ELR (cell line): ENCODE measurements at regions not wholly inside any gene's neighbourhood (a gene's known extent, or its start where the extent isn't known, plus 50 kb on each side); places are given as distances from the start of the nearest gene placed in this dataset.
"Not testable (repeated sequence)": the region's sequence is repeated elsewhere in the genome, so short reads cannot be mapped to it uniquely, and the experiment has no call there.

Experiments used
- DNase-seq: peaks from one replicate; pipeline ENCODE4 v3.0.0-alpha.2; 2015; ENCODE audit warnings: low read depth

DNA sequence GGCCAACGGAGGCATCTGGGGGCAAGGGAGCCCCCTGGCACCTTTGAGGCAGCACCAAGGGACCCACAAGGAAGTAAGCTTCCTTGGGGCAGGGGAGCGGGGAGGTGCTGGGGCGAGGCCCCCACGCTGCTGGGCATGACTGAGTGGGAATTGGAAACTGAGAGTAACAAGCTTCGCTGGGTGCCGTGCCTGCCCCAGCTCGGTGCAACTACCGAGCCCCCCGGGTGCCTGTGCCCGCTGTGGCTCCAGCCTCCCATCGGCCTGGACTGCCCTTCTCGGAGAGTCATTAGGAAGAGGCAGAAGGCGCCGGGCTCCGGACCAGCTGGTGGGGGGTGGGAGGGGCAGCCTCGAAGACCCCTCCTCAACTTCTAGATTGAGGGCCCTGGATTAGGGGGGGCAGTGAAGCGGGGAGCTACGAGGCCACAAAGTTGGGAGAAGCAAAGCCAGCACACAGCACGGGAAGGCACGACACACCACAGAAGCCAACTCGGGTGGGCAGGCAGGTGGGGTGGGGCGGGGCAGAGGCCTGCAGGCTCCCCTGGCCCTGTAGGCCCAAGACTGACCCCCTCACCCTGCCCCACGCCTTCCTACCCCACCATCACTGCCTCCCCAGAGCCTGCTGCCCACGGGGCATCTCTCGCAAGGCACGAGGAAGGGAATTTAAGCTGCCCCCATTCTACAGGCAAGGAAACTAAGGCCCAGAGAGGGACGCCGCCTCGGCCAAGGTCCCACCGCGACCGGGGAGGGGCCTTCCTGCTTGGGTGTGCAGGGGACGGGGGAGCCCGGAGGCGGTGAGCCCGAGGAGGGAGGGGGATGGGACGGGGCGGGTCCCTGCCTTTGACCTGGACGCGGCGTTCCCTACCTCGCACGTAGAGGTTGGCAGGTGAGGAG lies 83.2 kb downstream of the PTPRS start:
- no peak for DNase-seq

DNA sequence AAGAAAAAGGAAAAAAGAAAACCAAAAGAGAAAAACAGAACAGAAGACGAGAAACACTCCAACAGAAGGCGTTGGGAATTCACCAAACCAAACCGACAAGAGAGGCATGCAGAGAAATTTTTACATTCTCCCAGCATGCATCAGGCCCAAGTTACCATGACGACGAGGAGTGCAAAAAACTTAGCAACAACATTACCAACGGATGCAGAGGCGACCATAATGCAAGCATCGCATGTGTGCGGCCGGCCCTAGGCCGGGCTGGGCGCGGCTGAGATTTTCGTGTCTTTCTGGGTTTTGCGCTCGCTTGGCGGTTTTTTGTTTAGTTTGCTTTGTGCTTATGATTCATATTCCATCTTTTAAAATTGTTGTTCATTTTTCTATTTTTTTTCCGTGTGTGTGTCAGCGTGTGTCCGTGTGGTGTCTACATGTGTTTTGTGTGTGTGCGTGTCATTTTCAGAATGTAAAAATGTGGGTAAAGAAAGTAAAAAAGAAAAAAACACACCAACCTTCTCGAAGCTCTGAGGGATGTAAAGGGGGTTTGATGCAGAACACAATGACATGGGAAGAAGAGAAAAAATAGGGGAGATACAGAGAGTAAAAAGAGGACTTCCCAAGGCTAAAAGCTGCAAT lies 84.9 kb downstream of the PTPRS start:
- no peak for DNase-seq

DNA sequence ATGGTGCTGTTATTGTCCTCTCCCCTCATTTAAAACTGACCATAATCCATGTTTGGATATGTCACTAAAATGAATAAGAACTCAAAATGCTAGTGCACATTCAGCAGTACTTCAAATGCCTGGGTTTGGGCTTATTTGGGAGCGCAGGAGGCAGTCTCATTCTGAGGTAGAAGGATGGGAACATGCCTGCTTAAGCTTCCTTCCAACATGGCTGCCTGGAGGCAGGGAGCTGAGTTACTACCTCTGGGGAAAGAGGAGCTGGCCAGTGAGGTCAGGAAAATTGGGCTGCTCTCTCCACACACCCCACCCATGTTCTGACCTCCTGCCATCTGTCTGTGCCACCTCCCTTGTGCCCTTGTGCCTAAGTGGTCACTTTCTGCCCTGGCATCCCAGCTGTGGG lies 85.7 kb downstream of the PTPRS start:
- no peak for DNase-seq

DNA sequence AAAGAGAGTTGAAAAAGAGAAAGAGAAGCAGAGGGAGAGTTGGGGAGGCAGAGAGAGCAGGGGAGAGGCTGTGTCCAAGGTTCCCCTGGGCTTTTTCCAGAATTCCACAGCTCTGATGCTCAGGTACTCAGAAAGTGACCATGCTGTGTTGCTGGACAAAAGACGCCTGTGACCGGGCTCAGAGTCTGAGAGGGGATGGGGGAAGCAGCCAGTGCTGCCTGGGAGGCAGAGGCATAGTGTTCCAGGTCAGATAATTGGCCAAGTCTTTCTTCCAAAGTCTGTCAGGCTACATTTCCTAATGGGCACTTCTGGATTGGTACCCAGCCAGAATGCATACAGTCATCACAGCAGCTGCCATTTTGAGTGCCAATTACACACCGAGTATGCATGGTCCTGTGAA lies 86.1 kb downstream of the PTPRS start:
- no peak for DNase-seq

DNA sequence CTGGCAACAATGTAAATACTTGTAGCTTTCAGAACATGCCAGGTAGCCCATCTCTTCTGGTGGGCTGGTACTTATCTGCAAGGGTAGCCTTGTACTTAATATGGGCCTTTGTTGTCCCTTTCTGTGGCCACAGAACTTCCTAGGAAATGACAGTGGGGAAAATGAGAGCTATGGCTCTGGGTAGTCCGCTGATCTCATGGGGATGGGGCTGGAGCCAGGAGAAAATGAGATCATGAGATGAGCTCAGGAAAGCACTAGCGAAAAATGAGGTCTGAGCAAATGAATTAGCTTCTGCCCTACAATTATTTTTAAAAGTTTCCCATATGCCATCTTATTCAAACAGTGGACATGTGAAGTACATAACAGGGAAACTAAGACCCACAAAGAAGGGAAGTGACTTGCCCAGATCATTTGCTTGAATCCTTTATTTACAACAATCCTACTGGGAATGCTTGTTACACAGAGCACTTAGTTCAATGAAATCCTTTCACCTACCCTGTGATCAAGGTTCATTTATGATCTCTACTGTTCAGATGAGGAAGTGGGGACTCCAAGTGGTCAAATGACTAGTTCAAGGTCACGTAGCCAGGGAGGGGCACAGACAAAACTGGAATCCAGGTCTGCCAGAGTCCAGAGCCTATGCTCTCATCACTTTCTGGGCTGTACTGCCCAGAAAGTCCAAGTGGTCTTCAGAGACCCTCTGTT lies 87.1 kb downstream of the PTPRS start:
- DNase-seq = no peak

DNA sequence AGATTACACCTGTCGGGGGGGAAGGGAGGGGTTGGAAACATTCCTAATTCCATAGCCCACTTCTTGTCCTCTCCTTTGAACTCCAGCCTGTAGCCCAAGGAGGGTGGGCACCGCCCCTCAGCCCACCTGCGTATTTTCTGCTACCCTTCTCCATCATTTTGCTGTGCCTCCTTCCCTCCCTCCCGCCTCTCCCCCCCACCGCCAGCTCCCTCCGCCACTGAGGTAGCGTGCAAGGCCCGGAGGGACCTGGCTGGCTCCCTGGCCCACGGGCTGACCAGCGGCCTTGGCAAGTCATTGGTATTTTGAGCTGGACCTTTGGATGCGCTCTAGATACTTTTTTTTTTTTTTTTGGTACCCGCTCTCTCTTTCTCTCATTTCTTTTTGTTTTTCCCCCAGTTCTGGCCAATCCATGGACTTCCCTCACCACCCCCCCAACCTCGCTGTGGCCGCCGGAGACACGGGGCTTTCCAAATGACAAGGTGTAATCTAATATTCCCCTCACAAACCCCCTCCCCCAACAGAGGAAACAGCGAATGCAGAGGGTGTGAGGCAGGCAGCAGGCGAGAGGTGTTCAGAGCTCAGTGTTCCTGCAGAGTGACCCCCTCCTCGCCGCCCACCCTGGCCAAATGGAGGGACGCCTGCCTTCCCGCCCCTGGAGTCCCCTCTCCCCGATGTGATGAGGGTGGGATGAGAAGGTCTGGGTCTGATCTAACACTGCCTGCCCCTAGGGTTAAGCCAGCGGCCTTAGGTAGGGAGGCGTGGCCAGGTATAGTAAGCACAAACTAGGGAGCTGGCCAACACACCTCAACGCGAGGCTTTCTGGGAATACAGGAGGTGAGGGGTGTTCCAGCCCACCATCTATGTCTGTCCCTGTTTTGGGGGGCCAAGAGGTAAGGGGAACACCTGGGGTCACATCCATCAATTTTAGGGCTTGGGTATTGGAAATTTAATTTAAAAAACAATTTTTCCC lies 89.2 kb downstream of the PTPRS start:
- DNase-seq = no peak

DNA sequence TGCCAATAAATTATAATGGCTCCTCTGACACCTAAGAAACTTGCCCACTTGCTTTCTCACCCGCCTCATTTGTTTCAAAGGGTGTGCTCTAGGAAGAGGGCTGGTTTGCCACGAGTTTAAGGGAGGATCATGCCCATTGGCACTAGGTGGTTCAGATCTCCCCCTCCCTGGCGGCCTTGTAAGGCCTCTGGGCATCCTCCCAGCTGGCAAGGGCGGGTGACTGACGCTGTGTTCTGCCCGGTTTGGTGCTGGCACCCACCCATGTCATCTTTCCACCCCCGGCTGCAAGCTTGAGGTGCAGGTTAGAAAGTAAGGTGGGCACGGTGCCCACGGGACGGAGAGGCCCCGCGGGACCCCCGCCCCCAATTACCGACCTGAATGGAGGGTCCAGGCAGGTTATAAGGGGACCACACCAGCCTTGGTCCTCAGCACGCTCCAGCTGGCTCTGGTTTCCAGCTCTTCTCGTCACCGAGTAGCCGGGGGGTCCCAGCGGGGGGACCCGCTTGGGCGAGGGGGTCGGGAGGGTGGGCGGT lies 90.4 kb downstream of the PTPRS start:
- no peak for DNase-seq

DNA sequence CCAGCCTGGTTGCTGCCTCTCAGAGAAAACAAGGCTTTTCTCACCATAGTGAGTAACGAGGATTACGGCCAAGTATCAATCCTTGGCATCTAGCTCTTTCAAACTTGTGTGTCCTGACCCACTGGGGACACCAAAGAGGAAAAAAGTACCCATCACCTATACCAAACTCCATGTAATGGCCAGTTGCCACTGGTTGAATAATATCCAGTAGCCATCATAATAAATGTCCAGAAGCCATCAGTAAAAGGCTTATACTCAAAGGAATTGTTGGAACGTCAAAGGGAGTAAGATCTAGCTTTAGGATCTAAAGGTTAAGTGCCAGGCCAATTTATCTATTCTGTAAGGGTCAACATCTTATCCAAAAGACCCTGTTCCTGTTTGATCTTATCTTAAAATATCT lies 91.1 kb downstream of the PTPRS start:
- DNase-seq = no peak

DNA sequence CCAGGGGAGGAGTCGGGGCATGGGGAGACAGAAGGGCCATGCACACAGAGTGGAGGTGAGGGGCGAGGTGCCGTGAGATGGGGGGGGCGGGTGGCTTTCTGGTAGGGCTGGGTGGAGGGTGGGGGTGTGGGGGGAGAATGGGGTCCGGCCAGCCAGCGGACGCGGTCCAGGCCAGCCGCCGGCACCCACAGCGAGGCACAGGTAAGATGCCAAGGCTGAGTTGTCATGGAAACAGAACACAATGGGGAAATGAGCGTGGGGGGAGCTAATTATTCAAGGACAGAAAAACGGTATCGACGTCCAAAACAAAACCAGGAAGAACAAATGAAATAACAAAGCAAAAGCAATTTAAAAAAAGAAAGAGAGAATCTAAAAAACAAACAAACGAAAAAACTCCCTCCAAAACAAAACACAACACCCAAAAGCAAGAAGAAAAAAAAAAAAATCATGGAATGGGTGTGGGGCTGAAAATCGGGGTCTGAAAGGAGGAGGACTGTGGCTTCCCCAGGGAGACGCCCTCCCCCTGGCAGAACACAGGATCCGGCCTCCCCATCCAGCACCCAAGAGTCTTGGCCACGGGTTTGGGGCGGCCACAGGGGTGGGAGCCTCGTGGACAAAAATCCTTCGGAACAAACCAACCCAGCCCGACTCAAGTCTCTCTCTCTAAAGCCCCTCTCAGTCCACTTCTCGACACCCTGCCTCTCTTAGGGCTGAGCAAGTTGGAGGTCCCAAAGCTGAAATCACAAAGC lies 92.5 kb downstream of the PTPRS start:
- no peak for DNase-seq

DNA sequence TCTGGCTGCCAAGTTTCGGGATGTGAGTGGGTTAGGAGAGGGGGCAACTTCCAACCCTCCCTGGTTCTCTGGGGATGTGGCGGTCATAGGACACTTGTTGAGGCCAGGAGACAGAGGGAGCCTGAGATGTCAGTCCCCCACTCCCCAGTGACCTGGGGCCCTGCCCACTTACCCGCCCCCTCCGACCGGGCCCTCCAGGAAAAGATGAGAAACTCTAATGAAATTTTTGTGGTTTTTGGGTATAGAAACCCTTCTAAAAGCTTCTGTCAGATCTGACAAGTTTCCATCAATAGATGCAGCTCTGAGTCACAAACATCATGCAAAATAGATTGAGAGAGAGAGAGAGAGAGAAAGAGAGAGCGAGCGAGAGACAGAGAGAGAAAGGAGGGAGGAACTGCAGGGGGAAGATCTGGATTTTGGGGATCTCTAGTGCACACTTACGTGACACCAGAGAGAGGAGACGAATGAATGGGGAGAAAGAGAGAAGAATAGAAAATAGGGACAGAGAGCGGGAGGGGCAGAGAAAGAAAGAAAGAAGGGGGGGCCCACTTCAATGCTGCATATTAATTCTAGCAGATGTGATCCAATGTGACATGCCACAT lies 94.0 kb downstream of the PTPRS start:
- no peak for DNase-seq

DNA sequence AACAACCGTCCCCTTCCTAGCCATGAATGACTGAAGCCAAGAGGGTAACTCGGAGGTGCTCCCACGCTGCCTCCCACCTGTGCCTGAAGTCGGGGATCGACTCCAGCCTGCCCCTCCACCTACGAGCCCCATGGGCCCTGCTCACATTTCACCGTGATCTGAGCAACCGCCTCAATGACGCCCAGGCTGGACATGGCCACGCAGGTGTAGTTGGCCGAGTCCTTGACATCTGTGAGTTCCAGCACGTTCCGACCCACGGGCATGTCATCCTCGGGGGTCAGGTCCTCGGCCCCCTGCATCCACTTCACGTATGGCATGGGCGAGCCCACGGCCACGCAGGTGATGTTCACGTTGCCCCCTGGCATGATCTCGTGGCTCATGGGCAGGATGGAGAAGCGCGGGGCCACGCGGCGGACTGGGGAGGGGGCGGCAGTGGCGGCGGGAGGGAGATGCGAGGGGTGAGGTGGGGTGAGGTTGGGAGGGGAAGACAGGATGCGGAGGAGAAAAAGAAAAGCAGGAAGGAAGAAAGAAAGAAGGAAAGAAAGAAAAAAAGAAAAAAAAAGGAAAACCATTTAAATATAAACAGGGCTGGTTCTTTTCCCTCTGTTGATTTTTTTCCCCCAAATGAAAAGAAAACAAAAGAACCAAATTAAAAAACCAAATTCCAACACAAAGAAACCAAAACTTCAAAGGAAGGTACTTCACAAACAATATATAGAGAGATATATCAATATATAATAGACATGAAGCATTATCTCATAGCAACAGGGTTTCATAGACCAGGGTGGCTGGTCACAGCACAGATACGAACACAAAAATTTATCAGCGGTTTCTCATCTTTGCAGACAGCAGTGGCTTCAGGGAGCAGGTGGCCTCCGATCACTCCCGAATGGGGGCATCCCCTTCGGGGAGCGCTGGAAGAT lies 94.7 kb downstream of the PTPRS start:
- DNase-seq = no peak

DNA sequence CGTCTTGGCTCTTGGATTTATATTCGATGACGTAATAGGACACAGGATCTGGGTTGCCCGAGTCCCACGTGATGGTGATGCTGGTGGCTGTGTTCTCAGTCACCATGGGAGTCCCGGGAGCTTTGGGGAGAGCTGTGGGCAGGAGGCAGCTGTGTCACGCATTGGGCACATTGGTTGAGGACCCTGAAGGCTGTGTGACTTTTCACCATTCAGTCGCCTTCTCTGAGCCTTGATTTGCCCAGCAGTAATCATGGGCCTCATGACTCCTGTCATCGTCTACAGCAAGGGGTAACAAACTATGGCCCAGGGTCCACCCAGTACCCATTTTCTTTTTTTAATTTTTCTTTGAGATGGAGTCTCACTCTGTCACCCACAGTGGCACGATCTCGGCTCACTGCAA lies 96.3 kb downstream of the PTPRS start:
- DNase-seq = no peak

DNA sequence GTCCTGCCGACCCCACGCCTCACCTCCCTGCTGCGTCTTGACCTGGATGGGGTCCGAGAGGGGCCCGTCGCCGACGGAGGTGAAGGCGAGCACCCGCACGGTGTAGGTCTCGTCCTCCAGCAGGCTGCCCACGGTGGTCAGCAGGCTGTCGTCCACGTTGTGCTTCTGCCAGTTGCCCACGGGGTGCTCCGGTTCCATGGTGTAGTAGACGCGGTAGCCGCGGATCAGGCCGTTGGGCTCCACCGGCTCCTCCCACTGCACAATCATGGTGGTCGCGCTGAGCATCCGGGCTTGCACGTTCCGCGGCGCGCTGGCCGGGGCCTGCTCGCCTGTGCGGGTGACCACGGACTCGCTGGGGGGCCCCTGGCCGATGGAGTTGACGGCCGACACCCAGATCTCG lies 96.7 kb downstream of the PTPRS start:
- no peak for DNase-seq

DNA sequence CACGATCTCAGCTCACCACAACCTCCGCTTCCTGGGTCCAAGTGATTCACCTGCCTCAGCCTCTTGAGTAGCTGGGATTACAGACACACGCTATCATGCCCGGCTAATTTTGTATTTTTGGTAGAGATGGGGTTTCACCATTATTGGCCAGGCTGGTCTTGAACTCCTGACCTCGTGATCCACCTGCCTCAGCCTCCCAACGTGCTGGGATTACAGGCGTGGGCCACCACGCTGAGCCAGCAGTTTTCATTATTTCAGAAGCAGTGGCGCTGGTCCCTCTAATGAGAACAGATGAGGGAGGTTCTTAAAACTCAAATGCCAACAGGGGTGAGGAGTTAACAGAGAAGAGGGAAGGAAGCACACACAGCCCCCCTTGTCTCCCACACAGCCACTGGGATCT lies 98.7 kb downstream of the PTPRS start:
- not testable (repeated sequence) for DNase-seq

DNA sequence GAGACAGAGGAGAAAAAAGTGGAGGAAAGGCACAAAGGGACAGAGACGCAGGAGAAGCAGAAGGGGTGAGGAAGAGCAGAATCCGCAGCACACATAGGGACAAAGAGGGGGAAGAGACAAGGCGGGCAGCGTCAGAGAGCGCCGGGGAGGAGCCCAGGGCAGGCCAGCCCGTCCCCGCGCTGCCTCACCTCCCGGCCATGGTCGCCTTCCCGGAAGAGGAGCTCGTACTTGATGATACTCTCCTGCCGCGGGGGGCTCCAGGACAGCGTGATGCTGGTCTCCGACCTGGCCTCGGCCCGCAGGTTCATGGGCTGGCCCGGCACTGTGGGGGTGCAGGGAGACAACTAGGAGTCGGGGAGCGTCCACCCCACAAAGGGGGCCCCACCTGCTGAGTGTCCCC lies 100.6 kb downstream of the PTPRS start:
- no peak for DNase-seq

DNA sequence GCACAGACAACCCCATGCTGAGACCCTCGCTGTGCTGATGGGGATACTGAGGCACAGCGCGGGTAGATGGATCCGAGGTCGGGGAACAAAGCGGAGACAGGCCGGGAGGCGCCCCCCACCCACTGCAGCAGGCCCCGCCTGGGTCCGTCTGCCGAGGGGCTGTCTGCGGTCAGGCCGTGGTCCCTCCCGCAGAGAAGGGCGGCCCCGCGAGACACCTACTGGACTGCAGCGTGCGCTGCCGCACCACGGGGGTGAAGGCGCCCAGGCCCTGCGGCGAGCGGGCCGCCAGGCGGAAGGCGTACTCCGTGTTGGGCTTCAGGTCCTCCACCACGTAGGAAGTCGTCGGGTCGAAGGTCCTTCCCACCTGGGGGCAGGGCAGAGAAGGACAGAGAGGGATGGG lies 101.9 kb downstream of the PTPRS start:
- no peak for DNase-seq

DNA sequence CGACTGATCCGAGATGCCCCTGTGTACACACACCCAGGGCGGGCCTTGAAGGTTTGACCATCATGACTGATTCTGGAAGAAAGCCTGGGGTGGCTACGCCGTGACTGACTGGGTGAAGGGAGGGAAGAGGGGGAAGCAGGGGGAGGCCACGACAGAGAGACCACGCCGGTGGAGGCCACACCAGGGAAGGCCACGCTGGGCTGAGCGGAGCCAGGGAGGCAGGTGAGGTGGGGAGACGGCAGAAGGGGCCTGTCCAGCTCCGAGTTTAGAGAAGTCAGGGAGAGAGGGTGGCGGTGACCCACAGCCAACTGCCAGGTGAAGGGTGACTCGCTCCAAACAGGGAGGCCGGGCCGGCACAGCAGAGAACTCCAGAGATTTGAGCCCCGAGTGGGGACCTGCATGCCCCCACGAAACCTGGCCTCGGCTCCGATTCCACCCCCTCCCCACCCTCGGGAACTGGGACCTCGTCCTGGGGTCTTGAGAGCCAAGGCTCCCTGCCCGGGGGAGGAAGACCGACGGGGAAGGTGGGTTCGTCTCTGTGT lies 102.6 kb downstream of the PTPRS start:
- no peak for DNase-seq

DNA sequence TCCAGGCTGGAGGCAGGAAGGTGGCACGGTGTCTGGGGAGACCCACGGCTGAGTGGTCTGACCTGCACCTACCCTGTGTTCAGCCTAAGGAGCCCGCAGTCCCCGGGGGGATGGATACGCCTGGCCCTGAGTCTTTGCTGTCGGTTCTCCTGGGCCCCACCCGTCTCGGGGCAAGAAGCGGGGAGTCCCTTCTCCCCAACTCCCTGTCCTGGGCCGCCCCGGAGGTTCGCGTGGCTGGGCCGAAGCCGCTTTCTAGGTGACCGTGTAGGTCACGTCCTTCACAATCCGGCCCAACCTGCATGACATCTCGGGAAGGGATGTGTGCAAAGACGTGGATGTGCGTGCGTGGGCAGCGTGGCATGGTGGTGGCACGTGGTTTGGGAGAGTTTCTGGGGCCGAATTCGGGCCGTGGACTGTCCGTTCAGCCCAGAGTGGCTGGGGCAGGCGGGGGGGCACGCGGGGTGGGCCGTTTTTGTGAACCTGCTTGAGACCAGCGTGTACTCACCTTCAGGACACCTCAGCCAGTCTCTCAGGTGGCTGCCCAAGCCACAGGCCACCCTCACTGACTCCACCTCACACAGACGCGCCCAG lies 103.3 kb downstream of the PTPRS start:
- no peak for DNase-seq
